ENCODE measurements at regions not wholly inside any gene's neighbourhood (a gene's known extent, or its start where the extent isn't known, plus 50 kb on each side); places are given as distances from the start of the nearest gene placed in this dataset.

GRCh38 chr5:45094876-45095440, 286.2 kb downstream of the MRPS30 start:
- TF ChIP-seq CTCF (IDR thresholded peaks at IDR 0.05) (no peak), POLR2A (IDR thresholded peaks at IDR 0.05) (no peak)
